ENCODE measurements at regions not wholly inside any gene's neighbourhood (a gene's known extent, or its start where the extent isn't known, plus 50 kb on each side); places are given as distances from the start of the nearest gene placed in this dataset.

DNA sequence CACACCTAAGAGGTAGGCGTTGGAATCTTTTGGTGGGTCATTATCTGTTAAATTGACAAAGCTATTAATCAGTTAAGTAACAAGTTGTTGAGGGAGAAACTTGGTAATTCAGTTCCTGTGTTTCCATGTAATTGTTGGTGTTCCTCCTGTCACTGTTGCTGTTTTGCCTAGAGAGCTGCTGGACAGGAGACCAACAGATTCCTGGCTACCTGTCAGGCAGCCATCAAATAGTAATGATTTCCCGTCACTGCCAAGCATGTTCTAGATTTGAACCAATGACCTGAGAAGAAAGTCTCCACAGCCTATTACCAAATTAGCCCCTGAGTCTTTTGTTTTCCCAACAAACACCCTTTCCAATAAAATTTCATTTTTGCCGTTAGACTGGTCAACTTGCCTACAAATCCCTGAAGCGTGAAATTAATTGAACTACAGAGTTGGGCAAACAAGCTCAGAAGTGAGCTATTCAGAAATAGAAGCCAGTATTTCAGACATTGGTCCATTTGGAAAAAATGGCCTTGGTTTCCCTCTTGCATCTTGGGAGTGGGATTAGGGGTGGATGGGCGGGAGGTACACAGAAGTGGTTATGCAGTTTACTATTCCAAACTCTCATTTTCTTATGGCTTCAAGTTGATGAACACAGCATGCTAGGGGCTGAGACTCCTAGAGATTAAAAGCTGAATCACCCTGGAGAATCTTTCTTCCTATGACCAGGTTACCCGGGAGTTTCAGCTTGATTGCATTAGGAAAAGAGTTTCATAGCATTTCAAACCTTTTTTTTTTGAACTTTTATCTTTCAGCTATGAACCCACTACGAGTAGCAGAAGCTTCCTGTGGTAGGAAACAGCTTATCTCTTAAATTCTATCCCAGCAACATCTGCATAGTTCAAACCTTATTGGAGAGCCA lies 262.8 kb upstream of the MAF start:
- TF ChIP-seq POLR2A (IDR thresholded peaks at IDR 0.05) (no peak), EP300 (IDR thresholded peaks at IDR 0.05) (no peak)
- TF ChIP-seq, protein P1, sequence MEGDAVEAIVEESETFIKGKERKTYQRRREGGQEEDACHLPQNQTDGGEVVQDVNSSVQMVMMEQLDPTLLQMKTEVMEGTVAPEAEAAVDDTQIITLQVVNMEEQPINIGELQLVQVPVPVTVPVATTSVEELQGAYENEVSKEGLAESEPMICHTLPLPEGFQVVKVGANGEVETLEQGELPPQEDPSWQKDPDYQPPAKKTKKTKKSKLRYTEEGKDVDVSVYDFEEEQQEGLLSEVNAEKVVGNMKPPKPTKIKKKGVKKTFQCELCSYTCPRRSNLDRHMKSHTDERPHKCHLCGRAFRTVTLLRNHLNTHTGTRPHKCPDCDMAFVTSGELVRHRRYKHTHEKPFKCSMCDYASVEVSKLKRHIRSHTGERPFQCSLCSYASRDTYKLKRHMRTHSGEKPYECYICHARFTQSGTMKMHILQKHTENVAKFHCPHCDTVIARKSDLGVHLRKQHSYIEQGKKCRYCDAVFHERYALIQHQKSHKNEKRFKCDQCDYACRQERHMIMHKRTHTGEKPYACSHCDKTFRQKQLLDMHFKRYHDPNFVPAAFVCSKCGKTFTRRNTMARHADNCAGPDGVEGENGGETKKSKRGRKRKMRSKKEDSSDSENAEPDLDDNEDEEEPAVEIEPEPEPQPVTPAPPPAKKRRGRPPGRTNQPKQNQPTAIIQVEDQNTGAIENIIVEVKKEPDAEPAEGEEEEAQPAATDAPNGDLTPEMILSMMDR (IDR thresholded peaks at IDR 0.05) = no peak
